GM12874 (cell line): ENCODE measurements at regions not wholly inside any gene's neighbourhood (a gene's known extent, or its start where the extent isn't known, plus 50 kb on each side); places are given as distances from the start of the nearest gene placed in this dataset.

Experiments
- CTCF ChIP-seq: IDR thresholded peaks from 2 replicates; pipeline ENCODE4 v1.5.1; 2011; ENCODE audit warnings: low read depth, mild to moderate bottlenecking, control low read depth, low read length, moderate library complexity; ENCODE audit not compliant: insufficient read depth

- TF ChIP-seq CTCF, result no peak
These were observed 182.2 kb downstream of the PALM2AKAP2 start for GRCh38 chr9:109962215-109962614.

GRCh38 chr9:109963079-109963478 is 183.1 kb downstream of the PALM2AKAP2 start:
- no peak for TF ChIP-seq CTCF

GRCh38 chr9:109966643-109967368 is 186.8 kb downstream of the PALM2AKAP2 start:
- no peak for TF ChIP-seq CTCF

GRCh38 chr9:109967651-109968642 is 187.9 kb downstream of the PALM2AKAP2 start:
- no peak for TF ChIP-seq CTCF

- TF ChIP-seq CTCF, result peak; percentile 24; the same call in 1 of the 2 replicates
These were observed 189.0 kb downstream of the PALM2AKAP2 start for GRCh38 chr9:109969011-109969410.

- TF ChIP-seq CTCF, result no peak
These were observed 189.7 kb downstream of the PALM2AKAP2 start for GRCh38 chr9:109969573-109970237.

- no peak for TF ChIP-seq CTCF
These were observed 191.2 kb downstream of the PALM2AKAP2 start for GRCh38 chr9:109971226-109971625.
